Activated CD4-positive, alpha-beta T cell treated with anti-CD3 and anti-CD28 coated beads, Interleukin-2, amount 10 ng/mL, durations not matched to agents 24 days and 14 days (primary cell): ENCODE measurements at regions not wholly inside any gene's neighbourhood (a gene's known extent, or its start where the extent isn't known, plus 50 kb on each side); places are given as distances from the start of the nearest gene placed in this dataset.

Source experiments
- DNase-seq: peaks from one replicate; pipeline ENCODE4 v3.0.0; 2022
- H3K27ac Mint-ChIP-seq: one replicate; pipeline ENCODE4 v1.8.0; 2022; ENCODE audit warnings: mild to moderate bottlenecking, mixed read lengths
- H3K27me3 Mint-ChIP-seq: one replicate; pipeline ENCODE4 v1.8.0; 2022; ENCODE audit warnings: mixed read lengths
- H3K36me3 Mint-ChIP-seq: one replicate; pipeline ENCODE4 v1.8.0; 2022; ENCODE audit warnings: low read depth, mild to moderate bottlenecking, mixed read lengths
- H3K4me1 Mint-ChIP-seq: one replicate; pipeline ENCODE4 v1.8.0; 2021; ENCODE audit warnings: mixed read lengths
- H3K4me3 Mint-ChIP-seq: one replicate; pipeline ENCODE4 v1.8.0; 2022; ENCODE audit warnings: mild to moderate bottlenecking, moderate library complexity, mixed read lengths
- H3K9me3 Mint-ChIP-seq: one replicate; pipeline ENCODE4 v1.8.0; 2021; ENCODE audit warnings: mixed read lengths
- intact Hi-C: fragments of 100-400 bp; cut with micrococcal nuclease; formaldehyde crosslinking; loops from one replicate; pipeline ENCODE4 v1.15.1; 2023

- Mint-ChIP-seq H3K9me3 (peaks cover 6% of the 10 kb centered on the region), H3K27ac (no peak overlapping the region), H3K27me3 (peaks cover 13% of the 10 kb centered on the region), H3K4me3 (no peak overlapping the region), H3K4me1 (no peaks in the 10 kb centered on the region), H3K36me3 (no peaks in the 10 kb centered on the region)
- no peak for DNase-seq
- intact Hi-C loops: no loop called here
Measured at GRCh38 chr5:159550951-159551350, 220.7 kb upstream of the IL12B start.

- Mint-ChIP-seq H3K27ac (no peak overlapping the region), H3K4me3 (no peak overlapping the region), H3K27me3 (peaks cover 12% of the 10 kb centered on the region), H3K9me3 (no peaks in the 10 kb centered on the region), H3K36me3 (no peaks in the 10 kb centered on the region), H3K4me1 (no peaks in the 10 kb centered on the region)
- DNase-seq: no peak
- intact Hi-C loops: no loop called here
Measured at GRCh38 chr5:159552751-159553150, 222.5 kb upstream of the IL12B start.

- intact Hi-C loops: no loop called here
- H3K27ac Mint-ChIP-seq: no peak overlapping the region
- no peaks in the 10 kb centered on the region for H3K4me1 Mint-ChIP-seq
- no peaks in the 10 kb centered on the region for H3K36me3 Mint-ChIP-seq
- no peak overlapping the region for H3K4me3 Mint-ChIP-seq
- H3K27me3 Mint-ChIP-seq: peaks cover 10% of the 10 kb centered on the region
- H3K9me3 Mint-ChIP-seq: no peaks in the 10 kb centered on the region
- no peak for DNase-seq
Measured at GRCh38 chr5:159553792-159554191, 223.5 kb upstream of the IL12B start.

- H3K4me3 Mint-ChIP-seq: no peak overlapping the region
- no peaks in the 10 kb centered on the region for H3K36me3 Mint-ChIP-seq
Measured at GRCh38 chr5:159555084-159555483, 224.8 kb upstream of the IL12B start.

GRCh38 chr5:159559337-159559736 is 229.1 kb upstream of the IL12B start:
- H3K27ac Mint-ChIP-seq: no peak overlapping the region
- DNase-seq: no peak
- H3K27me3 Mint-ChIP-seq: peaks cover 16% of the 10 kb centered on the region
- H3K9me3 Mint-ChIP-seq: no peaks in the 10 kb centered on the region
- no peaks in the 10 kb centered on the region for H3K4me1 Mint-ChIP-seq
- no peak overlapping the region for H3K4me3 Mint-ChIP-seq
- intact Hi-C loops: no loop called here
- no peaks in the 10 kb centered on the region for H3K36me3 Mint-ChIP-seq

More at GRCh38 chr5:159555084-159555483, 224.8 kb upstream of the IL12B start:
- Mint-ChIP-seq H3K27me3 (peaks cover 14% of the 10 kb centered on the region), H3K27ac (no peak overlapping the region), H3K4me1 (no peaks in the 10 kb centered on the region), H3K9me3 (no peaks in the 10 kb centered on the region)
- intact Hi-C loops: no loop called here
- DNase-seq: no peak

GRCh38 chr5:159560088-159560487 is 229.8 kb upstream of the IL12B start:
- H3K4me1 Mint-ChIP-seq: no peaks in the 10 kb centered on the region
- H3K9me3 Mint-ChIP-seq: no peaks in the 10 kb centered on the region
- no peak for DNase-seq
- no peak overlapping the region for H3K27ac Mint-ChIP-seq
- H3K27me3 Mint-ChIP-seq: peaks cover 16% of the 10 kb centered on the region
- intact Hi-C loops: no loop called here
- H3K36me3 Mint-ChIP-seq: no peaks in the 10 kb centered on the region
- no peak overlapping the region for H3K4me3 Mint-ChIP-seq

GRCh38 chr5:159564031-159564430 is 233.7 kb upstream of the IL12B start:
- no peak for DNase-seq
- Mint-ChIP-seq H3K9me3 (no peaks in the 10 kb centered on the region), H3K27ac (no peak overlapping the region), H3K36me3 (no peaks in the 10 kb centered on the region), H3K27me3 (peaks cover 29% of the 10 kb centered on the region), H3K4me3 (no peak overlapping the region), H3K4me1 (no peaks in the 10 kb centered on the region)
- intact Hi-C loops: no loop called here

- intact Hi-C loops: no loop called here
- H3K27ac Mint-ChIP-seq: no peak overlapping the region
- H3K4me1 Mint-ChIP-seq: no peaks in the 10 kb centered on the region
- DNase-seq: no peak
- no peaks in the 10 kb centered on the region for H3K36me3 Mint-ChIP-seq
- H3K4me3 Mint-ChIP-seq: no peak overlapping the region
- H3K27me3 Mint-ChIP-seq: peaks cover 26% of the 10 kb centered on the region
- no peaks in the 10 kb centered on the region for H3K9me3 Mint-ChIP-seq
Measured at GRCh38 chr5:159566832-159567231, 236.5 kb upstream of the IL12B start.

- DNase-seq: no peak
Measured at GRCh38 chr5:159567461-159567860, 237.2 kb upstream of the IL12B start.

GRCh38 chr5:159571501-159572244 is 241.4 kb upstream of the IL12B start:
- no peak overlapping the region for H3K4me3 Mint-ChIP-seq
- no peaks in the 10 kb centered on the region for H3K4me1 Mint-ChIP-seq
- H3K27ac Mint-ChIP-seq: no peak overlapping the region
- H3K27me3 Mint-ChIP-seq: peaks cover 16% of the 10 kb centered on the region
- intact Hi-C loops: no loop called here
- no peaks in the 10 kb centered on the region for H3K9me3 Mint-ChIP-seq
- DNase-seq: no peak
- no peaks in the 10 kb centered on the region for H3K36me3 Mint-ChIP-seq

More at GRCh38 chr5:159567461-159567860, 237.2 kb upstream of the IL12B start:
- Mint-ChIP-seq H3K27me3 (peaks cover 25% of the 10 kb centered on the region), H3K36me3 (no peaks in the 10 kb centered on the region), H3K9me3 (no peaks in the 10 kb centered on the region), H3K4me3 (no peak overlapping the region), H3K27ac (no peak overlapping the region), H3K4me1 (no peaks in the 10 kb centered on the region)
- intact Hi-C loops: no loop called here

- Mint-ChIP-seq H3K4me3 (no peak overlapping the region), H3K27me3 (no peaks in the 10 kb centered on the region), H3K4me1 (no peaks in the 10 kb centered on the region), H3K27ac (no peak overlapping the region), H3K36me3 (no peaks in the 10 kb centered on the region), H3K9me3 (no peaks in the 10 kb centered on the region)
- DNase-seq: no peak
- intact Hi-C loops: no loop called here
Measured at GRCh38 chr5:159576902-159577301, 246.6 kb upstream of the IL12B start.

- Mint-ChIP-seq H3K4me1 (no peaks in the 10 kb centered on the region), H3K36me3 (no peaks in the 10 kb centered on the region), H3K4me3 (no peak overlapping the region), H3K9me3 (peaks cover 3% of the 10 kb centered on the region), H3K27ac (no peak overlapping the region), H3K27me3 (peaks cover 2% of the 10 kb centered on the region)
- DNase-seq: no peak
- intact Hi-C loops: no loop called here
Measured at GRCh38 chr5:159581502-159582249, 251.4 kb upstream of the IL12B start.

GRCh38 chr5:159582756-159583541 is 252.7 kb upstream of the IL12B start:
- intact Hi-C loops: no loop called here
- Mint-ChIP-seq H3K27me3 (peaks cover 2% of the 10 kb centered on the region), H3K36me3 (no peaks in the 10 kb centered on the region), H3K27ac (no peak overlapping the region), H3K4me1 (no peaks in the 10 kb centered on the region), H3K9me3 (peaks cover 3% of the 10 kb centered on the region), H3K4me3 (no peak overlapping the region)
- DNase-seq: no peak

- intact Hi-C loops: no loop called here
- Mint-ChIP-seq H3K27ac (no peak overlapping the region), H3K27me3 (peaks cover 2% of the 10 kb centered on the region), H3K4me3 (no peak overlapping the region), H3K9me3 (peaks cover 3% of the 10 kb centered on the region), H3K36me3 (no peaks in the 10 kb centered on the region), H3K4me1 (no peaks in the 10 kb centered on the region)
- no peak for DNase-seq
Measured at GRCh38 chr5:159586921-159587320, 256.6 kb upstream of the IL12B start.
